NT2/D1 (cell line): ENCODE measurements at regions not wholly inside any gene's neighbourhood (a gene's known extent, or its start where the extent isn't known, plus 50 kb on each side); places are given as distances from the start of the nearest gene placed in this dataset.

ENCODE experiments used
- DNase-seq: peaks from one replicate; pipeline ENCODE4 v3.0.0-alpha.2; 2011; ENCODE audit warnings: low read depth, low spot score
- H3K27me3 ChIP-seq: 2 replicates; pipeline ENCODE4 v1.6.0; 2011; ENCODE audit warnings: mild to moderate bottlenecking; ENCODE audit not compliant: insufficient read length, insufficient read depth
- H3K36me3 ChIP-seq: 2 replicates; pipeline ENCODE4 v1.6.1; 2011; ENCODE audit warnings: mild to moderate bottlenecking, low read length, mixed read lengths; ENCODE audit not compliant: insufficient read depth, insufficient read length
- H3K4me1 ChIP-seq: 2 replicates; pipeline ENCODE4 v1.5.1; 2011; ENCODE audit not compliant: insufficient read depth, insufficient read length
- H3K4me3 ChIP-seq: 2 replicates; pipeline ENCODE4 v1.5.1; 2011; ENCODE audit warnings: low read depth; ENCODE audit not compliant: insufficient read length
- H3K9ac ChIP-seq: 2 replicates; pipeline ENCODE4 v1.6.0; 2011; ENCODE audit warnings: low read depth; ENCODE audit not compliant: insufficient read length
- H3K9me3 ChIP-seq: 2 replicates; pipeline ENCODE4 v1.5.1; 2011; ENCODE audit warnings: mild to moderate bottlenecking, low read length; ENCODE audit not compliant: insufficient read depth
- SUZ12 ChIP-seq: IDR thresholded peaks from 2 replicates; pipeline ENCODE4 v1.6.1; 2011; ENCODE audit not compliant: insufficient read length, insufficient read depth; ENCODE audit errors: extremely low read depth
- YY1 ChIP-seq: IDR thresholded peaks from 2 replicates; pipeline ENCODE4 v1.6.1; 2011; ENCODE audit not compliant: insufficient read length, insufficient read depth
- ZNF274 ChIP-seq: IDR thresholded peaks from 2 replicates; pipeline ENCODE4 v1.6.1; 2011; ENCODE audit warnings: mild to moderate bottlenecking, low read depth, low read length

DNA sequence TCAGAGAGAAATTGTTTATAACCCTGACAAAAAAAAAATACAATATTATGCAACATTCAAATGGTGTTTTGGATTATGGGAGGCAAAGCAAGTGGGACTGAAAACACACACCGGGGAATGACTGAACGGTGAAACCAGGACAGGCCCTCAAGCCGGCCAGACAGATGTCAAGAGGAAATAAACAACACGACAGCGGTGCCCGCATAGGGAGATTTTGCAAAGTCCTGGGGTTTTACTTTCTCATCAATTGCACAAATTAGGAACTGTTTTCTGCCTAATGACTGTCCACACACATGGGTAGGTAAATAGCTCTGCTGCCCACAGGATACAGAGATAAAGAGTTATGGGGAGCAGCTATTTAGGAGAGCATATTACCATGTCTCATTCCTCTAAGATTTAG is 134.5 kb downstream of the IRS2 start:
- Histone ChIP-seq H3K4me1 (no peaks in the 10 kb centered on the region), H3K9ac (no peak overlapping the region), H3K4me3 (no peak overlapping the region), H3K9me3 (no peaks in the 10 kb centered on the region), H3K27me3 (no peaks in the 10 kb centered on the region), H3K36me3 (no peaks in the 10 kb centered on the region)
- no peak for DNase-seq
- TF ChIP-seq ZNF274 (no peak), SUZ12 (no peak), YY1 (no peak)

DNA sequence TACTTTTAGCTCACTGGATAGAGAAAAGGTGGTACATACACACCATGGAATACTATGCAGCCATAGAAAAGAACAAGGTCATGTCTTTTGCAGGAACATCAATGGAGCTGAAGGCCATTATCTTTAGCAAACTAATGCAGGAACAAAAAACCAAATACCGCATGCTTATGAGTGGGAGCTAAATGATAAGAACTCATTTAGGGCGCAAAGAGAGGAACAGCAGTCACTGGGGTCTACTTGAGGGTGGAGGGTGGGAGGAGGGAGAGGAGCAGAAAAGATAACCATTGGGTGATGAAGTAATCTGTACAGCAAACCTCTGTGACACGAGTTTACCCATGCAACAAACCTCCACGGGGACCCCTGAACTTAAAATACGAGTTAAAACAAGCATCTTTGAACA is 135.1 kb downstream of the IRS2 start:
- TF ChIP-seq ZNF274 (no peak), SUZ12 (no peak), YY1 (no peak)
- Histone ChIP-seq H3K9me3 (no peaks in the 10 kb centered on the region), H3K4me3 (no peak overlapping the region), H3K27me3 (no peaks in the 10 kb centered on the region), H3K4me1 (no peaks in the 10 kb centered on the region), H3K36me3 (no peaks in the 10 kb centered on the region), H3K9ac (no peak overlapping the region)
- DNase-seq = no peak

DNA sequence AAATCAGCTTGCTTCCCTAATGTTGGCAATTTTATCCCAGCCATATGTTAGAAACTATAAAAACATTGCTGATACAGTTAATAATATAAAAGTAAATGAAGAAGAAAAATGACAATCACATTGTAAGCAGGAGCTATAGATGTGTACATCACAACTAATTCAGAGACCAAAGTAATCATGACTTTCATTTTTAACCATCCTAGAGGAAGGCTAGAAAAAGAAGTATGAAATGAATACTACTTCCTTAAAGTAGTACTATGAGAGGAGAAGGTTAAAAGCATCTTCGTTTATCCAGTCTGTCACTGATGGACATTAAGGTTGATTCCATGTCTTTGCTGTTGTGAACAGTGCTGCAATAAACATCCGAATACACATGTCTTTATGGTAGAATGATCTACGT is 135.5 kb downstream of the IRS2 start:
- Histone ChIP-seq H3K36me3 (no peaks in the 10 kb centered on the region), H3K4me3 (no peak overlapping the region), H3K4me1 (no peaks in the 10 kb centered on the region), H3K9me3 (no peaks in the 10 kb centered on the region), H3K9ac (no peak overlapping the region), H3K27me3 (no peaks in the 10 kb centered on the region)
- TF ChIP-seq YY1 = no peak
- no peak for TF ChIP-seq SUZ12
- no peak for TF ChIP-seq ZNF274
- no peak for DNase-seq

DNA sequence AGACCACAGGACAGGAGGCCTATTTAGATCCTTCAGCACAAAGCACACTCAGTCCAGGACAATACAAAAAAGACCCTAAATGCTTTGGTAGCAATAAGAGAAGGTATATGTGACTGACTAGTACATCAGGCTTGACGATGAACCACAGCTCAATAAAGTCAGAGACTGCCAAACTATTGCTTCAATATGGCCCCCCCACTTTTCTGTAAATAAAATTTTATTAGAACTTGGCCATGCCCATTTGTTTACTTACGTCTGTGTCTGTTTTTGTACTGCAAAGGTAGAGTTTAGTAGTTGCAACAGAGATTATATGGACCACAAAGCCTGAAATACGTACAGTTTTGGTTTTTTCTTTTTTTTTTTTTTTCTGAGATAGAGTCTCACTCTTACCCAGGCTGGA is 136.7 kb downstream of the IRS2 start:
- TF ChIP-seq ZNF274 = no peak
- TF ChIP-seq YY1 = no peak
- no peak for TF ChIP-seq SUZ12
- no peak for DNase-seq
- Histone ChIP-seq H3K4me3 (no peak overlapping the region), H3K36me3 (no peaks in the 10 kb centered on the region), H3K9me3 (no peaks in the 10 kb centered on the region), H3K4me1 (no peaks in the 10 kb centered on the region), H3K9ac (no peak overlapping the region), H3K27me3 (no peaks in the 10 kb centered on the region)

DNA sequence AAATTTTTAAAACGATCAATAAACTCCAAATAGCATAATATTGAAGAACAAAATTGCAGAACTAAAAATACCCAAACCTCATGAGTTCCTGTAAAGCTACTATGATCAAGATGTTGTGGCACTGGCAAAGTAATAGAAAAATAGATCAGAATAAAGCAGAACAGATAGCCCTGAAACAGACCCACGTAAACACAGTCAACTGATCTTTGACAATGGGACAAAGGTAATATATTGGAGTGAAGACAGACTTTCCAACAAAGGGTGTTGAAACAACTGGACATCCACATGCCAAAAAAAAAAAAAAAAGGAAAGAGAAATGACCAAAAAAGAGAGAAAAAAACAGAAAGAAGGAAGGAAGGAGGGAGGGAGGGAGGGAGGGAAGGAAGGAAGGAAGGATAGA is 138.7 kb downstream of the IRS2 start:
- Histone ChIP-seq H3K9ac (no peak overlapping the region), H3K4me3 (no peak overlapping the region), H3K27me3 (no peaks in the 10 kb centered on the region), H3K36me3 (no peaks in the 10 kb centered on the region), H3K9me3 (no peaks in the 10 kb centered on the region), H3K4me1 (no peaks in the 10 kb centered on the region)
- TF ChIP-seq ZNF274 = no peak
- no peak for TF ChIP-seq SUZ12
- TF ChIP-seq YY1 = no peak
- no peak for DNase-seq

DNA sequence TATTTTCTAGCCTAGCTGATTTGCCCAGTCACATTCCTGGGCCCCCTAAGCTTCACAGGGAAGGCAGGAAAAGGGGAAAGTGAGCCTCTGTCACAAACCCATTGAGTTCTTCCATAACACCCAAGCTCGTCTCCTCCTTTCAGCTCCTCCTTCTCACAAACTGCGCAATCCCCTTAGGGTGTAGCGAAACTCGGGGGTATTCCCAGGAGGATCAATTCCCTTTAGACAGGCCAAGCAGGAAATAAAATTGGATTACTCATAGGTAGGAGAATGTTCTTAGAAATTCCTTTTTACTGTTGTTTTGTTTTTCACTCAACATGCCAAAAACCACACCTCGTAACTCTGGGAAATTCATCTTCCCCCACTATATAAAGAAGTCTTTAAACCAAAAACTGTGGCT is 139.3 kb downstream of the IRS2 start:
- TF ChIP-seq ZNF274 = no peak
- no peak for TF ChIP-seq YY1
- no peak for TF ChIP-seq SUZ12
- Histone ChIP-seq H3K9ac (no peak overlapping the region), H3K9me3 (no peaks in the 10 kb centered on the region), H3K4me1 (no peaks in the 10 kb centered on the region), H3K27me3 (no peaks in the 10 kb centered on the region), H3K36me3 (no peaks in the 10 kb centered on the region), H3K4me3 (no peak overlapping the region)
- no peak for DNase-seq

DNA sequence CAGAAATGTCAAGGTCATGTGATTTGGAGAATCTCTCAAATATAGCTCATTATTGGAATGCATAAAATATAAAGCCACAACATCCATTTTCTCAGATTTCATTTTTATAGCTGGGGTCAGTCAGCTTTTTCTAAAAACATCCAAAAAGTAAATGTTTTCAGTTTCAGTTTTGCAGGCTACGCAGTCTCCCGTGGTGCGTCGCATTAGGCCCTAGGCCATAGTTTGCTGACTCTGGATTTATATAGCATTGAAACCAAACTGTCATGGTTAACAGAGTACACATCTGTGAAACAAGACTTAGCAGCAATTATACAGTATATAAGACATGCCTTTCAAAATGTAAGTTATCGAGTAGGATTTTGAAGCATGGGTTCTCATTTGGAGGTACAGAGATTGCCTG is 140.0 kb downstream of the IRS2 start:
- DNase-seq = no peak
- Histone ChIP-seq H3K4me1 (no peaks in the 10 kb centered on the region), H3K9ac (no peak overlapping the region), H3K9me3 (peaks cover 2% of the 10 kb centered on the region; the same call in 1 of the 2 replicates), H3K4me3 (no peak overlapping the region), H3K36me3 (no peaks in the 10 kb centered on the region), H3K27me3 (no peaks in the 10 kb centered on the region)
- no peak for TF ChIP-seq YY1
- TF ChIP-seq ZNF274 = no peak

DNA sequence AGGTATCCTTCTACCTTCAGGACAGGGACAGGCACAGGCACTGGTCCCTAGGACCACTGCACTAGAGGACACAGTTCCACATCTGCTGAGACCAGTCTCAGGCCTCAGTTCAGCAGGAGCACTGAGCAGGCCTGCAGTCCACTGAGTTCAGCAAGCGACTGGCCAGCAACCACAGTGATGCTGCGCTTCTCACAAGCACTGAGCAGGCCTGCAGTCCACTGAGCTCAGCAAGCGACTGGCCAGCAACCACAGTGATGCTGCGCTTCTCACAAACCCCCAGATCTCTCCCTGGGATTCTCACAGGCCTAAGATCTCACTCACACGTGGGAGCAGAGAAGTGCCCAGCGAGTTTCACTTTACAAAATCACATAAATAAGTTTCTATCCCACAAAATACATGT is 140.6 kb downstream of the IRS2 start:
- no peaks in the 10 kb centered on the region for H3K36me3 ChIP-seq
- no peak overlapping the region for H3K4me3 ChIP-seq
- H3K9ac ChIP-seq = no peak overlapping the region
- DNase-seq = no peak
- TF ChIP-seq YY1 (no peak), ZNF274 (no peak), SUZ12 (no peak)
- no peaks in the 10 kb centered on the region for H3K27me3 ChIP-seq
- H3K4me1 ChIP-seq = no peaks in the 10 kb centered on the region
- H3K9me3 ChIP-seq = peaks cover 8% of the 10 kb centered on the region
